ENCODE measurements at regions not wholly inside any gene's neighbourhood (a gene's known extent, or its start where the extent isn't known, plus 50 kb on each side); places are given as distances from the start of the nearest gene placed in this dataset.

DNA sequence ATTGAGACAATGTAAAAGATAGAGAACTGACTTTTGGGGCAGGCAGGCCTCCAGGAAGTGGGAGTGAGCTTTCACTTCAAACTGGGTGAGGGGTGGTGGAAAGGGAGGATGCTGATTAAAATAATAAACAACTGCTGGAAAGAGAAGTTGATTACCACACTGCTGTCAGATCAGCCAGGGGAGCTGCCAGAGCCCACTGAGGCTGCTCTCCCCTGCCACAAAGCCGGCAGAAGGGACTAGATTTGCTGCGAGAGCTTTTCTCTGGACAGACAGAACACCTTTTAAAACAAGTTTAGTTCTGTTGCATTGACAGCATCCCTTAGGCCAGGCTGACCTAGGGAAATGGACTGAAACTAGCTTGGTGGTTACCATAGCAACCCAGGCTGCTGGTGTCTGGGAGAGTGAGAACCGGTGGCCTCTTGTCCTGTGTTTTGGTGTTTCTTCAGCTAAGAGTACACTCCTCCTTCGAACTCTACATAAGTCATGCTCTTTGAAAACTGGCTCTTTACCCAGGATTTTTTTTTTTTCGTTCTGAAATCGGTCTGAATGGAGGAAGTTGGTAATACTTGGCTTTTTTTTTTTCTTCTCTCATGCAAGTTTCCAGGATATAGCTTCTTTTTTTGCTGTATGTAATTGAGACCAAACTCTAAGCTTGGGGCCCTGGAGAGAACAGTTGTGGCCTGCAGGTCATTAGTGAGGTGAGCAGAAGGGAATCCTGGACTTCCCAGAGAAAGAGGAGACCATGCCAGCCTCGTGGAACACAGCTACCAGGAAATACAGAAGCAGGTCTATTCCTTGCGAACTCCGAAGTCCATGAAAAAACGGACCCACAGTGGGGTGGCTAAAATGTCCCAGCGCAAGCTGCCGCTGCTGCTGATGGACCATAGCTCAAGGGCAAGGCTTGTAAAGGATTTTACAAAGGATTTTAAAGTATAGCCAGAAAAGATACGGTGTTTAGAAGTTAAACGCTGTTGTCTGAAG is 374.4 kb downstream of the UTRN start:
- H3K4me1 ChIP-seq (ENCODE audit: low read length): no peaks in the 10 kb centered on the region
- H2AFZ ChIP-seq (ENCODE audit: low read length): no peak overlapping the region
- no peaks in the 10 kb centered on the region for H3K9me2 ChIP-seq (replicated peaks; ENCODE audit: insufficient read depth, low read length)
- DNase-seq: peak; percentile 43
- H3K4me2 ChIP-seq (ENCODE audit: low read depth, low read length): no peak overlapping the region
- no peaks in the 10 kb centered on the region for H3F3A ChIP-seq (ENCODE audit: insufficient read depth, low read length)
- no peaks in the 10 kb centered on the region for H3K9me3 ChIP-seq (replicated peaks; ENCODE audit: insufficient read depth, low read length)
- no peaks in the 10 kb centered on the region for H3K36me3 ChIP-seq (replicated peaks; ENCODE audit: insufficient read depth, low read length)
- no peak overlapping the region for H3K9ac ChIP-seq (ENCODE audit: low read length)
- H4K20me1 ChIP-seq (ENCODE audit: insufficient read depth, low read length): no peaks in the 10 kb centered on the region
- no peak overlapping the region for H3K4me3 ChIP-seq (ENCODE audit: low read length)
- H3K27me3 ChIP-seq (replicated peaks; ENCODE audit: insufficient read depth, low read length): no peaks in the 10 kb centered on the region
- TF ChIP-seq EZH2 (optimal IDR thresholded peaks at IDR 0.05; ENCODE audit: low read depth, low read length) (no peak), EZH2phosphoT487 (IDR thresholded peaks at IDR 0.05; ENCODE audit: low read length) (no peak)
- TF ChIP-seq, protein P1, sequence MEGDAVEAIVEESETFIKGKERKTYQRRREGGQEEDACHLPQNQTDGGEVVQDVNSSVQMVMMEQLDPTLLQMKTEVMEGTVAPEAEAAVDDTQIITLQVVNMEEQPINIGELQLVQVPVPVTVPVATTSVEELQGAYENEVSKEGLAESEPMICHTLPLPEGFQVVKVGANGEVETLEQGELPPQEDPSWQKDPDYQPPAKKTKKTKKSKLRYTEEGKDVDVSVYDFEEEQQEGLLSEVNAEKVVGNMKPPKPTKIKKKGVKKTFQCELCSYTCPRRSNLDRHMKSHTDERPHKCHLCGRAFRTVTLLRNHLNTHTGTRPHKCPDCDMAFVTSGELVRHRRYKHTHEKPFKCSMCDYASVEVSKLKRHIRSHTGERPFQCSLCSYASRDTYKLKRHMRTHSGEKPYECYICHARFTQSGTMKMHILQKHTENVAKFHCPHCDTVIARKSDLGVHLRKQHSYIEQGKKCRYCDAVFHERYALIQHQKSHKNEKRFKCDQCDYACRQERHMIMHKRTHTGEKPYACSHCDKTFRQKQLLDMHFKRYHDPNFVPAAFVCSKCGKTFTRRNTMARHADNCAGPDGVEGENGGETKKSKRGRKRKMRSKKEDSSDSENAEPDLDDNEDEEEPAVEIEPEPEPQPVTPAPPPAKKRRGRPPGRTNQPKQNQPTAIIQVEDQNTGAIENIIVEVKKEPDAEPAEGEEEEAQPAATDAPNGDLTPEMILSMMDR (IDR thresholded peaks at IDR 0.05; ENCODE audit: low read length): no peak
- H3K27ac ChIP-seq (ENCODE audit: low read length): no peak overlapping the region
- H3K79me2 ChIP-seq (ENCODE audit: low read length): no peaks in the 10 kb centered on the region

- no peaks in the 10 kb centered on the region for H4K20me1 ChIP-seq (ENCODE audit: insufficient read depth, low read length)
- no peaks in the 10 kb centered on the region for H3K9me3 ChIP-seq (replicated peaks; ENCODE audit: insufficient read depth, low read length)
- H3K4me2 ChIP-seq (ENCODE audit: low read depth, low read length): no peak overlapping the region
- H3K27ac ChIP-seq (ENCODE audit: low read length): no peak overlapping the region
- no peak for DNase-seq
- H3K79me2 ChIP-seq (ENCODE audit: low read length): no peaks in the 10 kb centered on the region
- TF ChIP-seq EZH2phosphoT487 (IDR thresholded peaks at IDR 0.05; ENCODE audit: low read length): no peak
- TF ChIP-seq EZH2 (optimal IDR thresholded peaks at IDR 0.05; ENCODE audit: low read depth, low read length): no peak
- TF ChIP-seq, protein P1 (IDR thresholded peaks at IDR 0.05; ENCODE audit: low read length): no peak
- no peak overlapping the region for H3K9ac ChIP-seq (ENCODE audit: low read length)
- no peaks in the 10 kb centered on the region for H3K9me2 ChIP-seq (replicated peaks; ENCODE audit: insufficient read depth, low read length)
- H3K27me3 ChIP-seq (replicated peaks; ENCODE audit: insufficient read depth, low read length): no peaks in the 10 kb centered on the region
- no peaks in the 10 kb centered on the region for H3F3A ChIP-seq (ENCODE audit: insufficient read depth, low read length)
- H3K4me3 ChIP-seq (ENCODE audit: low read length): no peak overlapping the region
- H3K4me1 ChIP-seq (ENCODE audit: low read length): no peaks in the 10 kb centered on the region
- no peaks in the 10 kb centered on the region for H3K36me3 ChIP-seq (replicated peaks; ENCODE audit: insufficient read depth, low read length)
- no peak overlapping the region for H2AFZ ChIP-seq (ENCODE audit: low read length)
Observed at GRCh38 chr6:144660561-144661115, 375.5 kb downstream of the UTRN start.

DNA sequence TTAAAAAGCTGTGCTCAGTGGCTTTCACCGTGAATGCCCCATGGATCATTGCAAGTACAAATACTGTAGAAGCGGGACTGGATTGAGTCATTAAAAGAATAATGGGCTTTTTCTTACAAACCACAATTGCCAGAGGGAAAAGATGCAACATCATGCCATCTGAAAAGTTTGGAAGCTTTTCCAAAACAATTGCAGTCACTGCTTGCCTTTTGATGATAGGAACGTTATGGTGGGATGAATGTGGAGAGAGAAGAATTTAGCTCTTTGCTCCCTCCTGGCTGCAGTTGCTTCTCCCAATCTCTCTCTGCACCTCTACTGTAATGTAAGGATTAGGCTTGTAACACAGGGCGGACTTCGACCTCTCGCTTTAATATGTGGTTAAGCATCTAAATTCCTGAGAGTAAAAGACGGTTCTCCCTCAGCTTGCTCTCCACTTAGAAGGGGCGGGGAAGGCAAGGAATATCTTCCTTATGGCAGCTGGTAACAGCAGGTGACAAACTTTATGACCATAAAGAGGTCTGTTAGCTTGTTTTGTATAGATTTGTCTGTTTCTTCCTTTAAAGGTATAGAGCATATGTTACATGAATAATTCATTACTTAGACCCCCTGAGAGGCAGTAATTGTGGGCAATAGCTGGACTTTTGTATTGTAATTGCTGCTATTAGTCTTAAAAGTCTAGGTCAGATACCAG is 376.1 kb downstream of the UTRN start:
- no peak for TF ChIP-seq EZH2phosphoT487 (IDR thresholded peaks at IDR 0.05; ENCODE audit: low read length)
- Histone ChIP-seq H3K9ac (ENCODE audit: low read length) (no peak overlapping the region), H3F3A (ENCODE audit: insufficient read depth, low read length) (no peaks in the 10 kb centered on the region), H2AFZ (ENCODE audit: low read length) (no peak overlapping the region), H3K36me3 (replicated peaks; ENCODE audit: insufficient read depth, low read length) (no peaks in the 10 kb centered on the region), H3K4me1 (ENCODE audit: low read length) (no peaks in the 10 kb centered on the region), H4K20me1 (ENCODE audit: insufficient read depth, low read length) (no peaks in the 10 kb centered on the region), H3K9me2 (replicated peaks; ENCODE audit: insufficient read depth, low read length) (no peaks in the 10 kb centered on the region), H3K27me3 (replicated peaks; ENCODE audit: insufficient read depth, low read length) (no peaks in the 10 kb centered on the region), H3K9me3 (replicated peaks; ENCODE audit: insufficient read depth, low read length) (no peaks in the 10 kb centered on the region), H3K27ac (ENCODE audit: low read length) (no peak overlapping the region), H3K4me3 (ENCODE audit: low read length) (no peak overlapping the region), H3K79me2 (ENCODE audit: low read length) (no peaks in the 10 kb centered on the region), H3K4me2 (ENCODE audit: low read depth, low read length) (no peak overlapping the region)
- DNase-seq: no peak
